Lower leg skin (tissue), 3 donors: ENCODE measurements at regions not wholly inside any gene's neighbourhood (a gene's known extent, or its start where the extent isn't known, plus 50 kb on each side); places are given as distances from the start of the nearest gene placed in this dataset.

ENCODE experiments used
- POLR2A ChIP-seq, 2 donors: fragments of 450-650 bp; IDR thresholded peaks; one replicate each; pipeline ENCODE4 v1.6.1; 2016 to 2017; ENCODE audit warnings: antibody characterized with exemption in 2 of 2, mild to moderate bottlenecking in 1 of 2, moderate library complexity in 1 of 2
- TF ChIP-seq, protein P1 (sequence below), 3 donors: fragments of 450-650 bp; IDR thresholded peaks; one replicate each; pipeline ENCODE4 v1.5.1; 2016; ENCODE audit warnings: antibody characterized with exemption in 3 of 3, mild to moderate bottlenecking in 3 of 3, moderate library complexity in 2 of 3

DNA sequence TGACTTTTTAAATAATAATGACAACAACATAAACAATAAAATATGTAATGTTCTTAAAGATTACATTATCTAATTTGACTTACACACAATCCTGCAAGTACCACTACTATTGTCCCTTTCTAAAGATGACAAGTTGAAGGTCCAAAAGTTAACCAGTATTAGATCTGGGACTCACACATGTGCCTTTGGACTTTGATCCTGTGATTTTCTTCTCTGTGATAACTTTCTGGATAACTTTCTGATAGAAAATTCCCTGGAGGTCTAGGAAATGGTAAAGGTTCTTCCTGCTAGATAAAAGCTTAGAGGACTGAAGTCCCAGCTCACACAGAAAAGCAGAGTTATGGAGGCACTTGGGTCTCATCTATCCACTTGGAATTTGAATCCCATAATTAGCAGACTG lies 311.9 kb upstream of the KLHL29 start:
- TF ChIP-seq, protein P1, sequence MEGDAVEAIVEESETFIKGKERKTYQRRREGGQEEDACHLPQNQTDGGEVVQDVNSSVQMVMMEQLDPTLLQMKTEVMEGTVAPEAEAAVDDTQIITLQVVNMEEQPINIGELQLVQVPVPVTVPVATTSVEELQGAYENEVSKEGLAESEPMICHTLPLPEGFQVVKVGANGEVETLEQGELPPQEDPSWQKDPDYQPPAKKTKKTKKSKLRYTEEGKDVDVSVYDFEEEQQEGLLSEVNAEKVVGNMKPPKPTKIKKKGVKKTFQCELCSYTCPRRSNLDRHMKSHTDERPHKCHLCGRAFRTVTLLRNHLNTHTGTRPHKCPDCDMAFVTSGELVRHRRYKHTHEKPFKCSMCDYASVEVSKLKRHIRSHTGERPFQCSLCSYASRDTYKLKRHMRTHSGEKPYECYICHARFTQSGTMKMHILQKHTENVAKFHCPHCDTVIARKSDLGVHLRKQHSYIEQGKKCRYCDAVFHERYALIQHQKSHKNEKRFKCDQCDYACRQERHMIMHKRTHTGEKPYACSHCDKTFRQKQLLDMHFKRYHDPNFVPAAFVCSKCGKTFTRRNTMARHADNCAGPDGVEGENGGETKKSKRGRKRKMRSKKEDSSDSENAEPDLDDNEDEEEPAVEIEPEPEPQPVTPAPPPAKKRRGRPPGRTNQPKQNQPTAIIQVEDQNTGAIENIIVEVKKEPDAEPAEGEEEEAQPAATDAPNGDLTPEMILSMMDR (IDR thresholded peaks at IDR 0.05): no peak
- TF ChIP-seq POLR2A (IDR thresholded peaks at IDR 0.05): no peak
